GM18858 (cell line): ENCODE measurements at regions not wholly inside any gene's neighbourhood (a gene's known extent, or its start where the extent isn't known, plus 50 kb on each side); places are given as distances from the start of the nearest gene placed in this dataset.
"Not testable (repeated sequence)": the region's sequence is repeated elsewhere in the genome, so short reads cannot be mapped to it uniquely, and the experiment has no call there.

ENCODE experiments used
- ATAC-seq: cut with Tn5 transposase; IDR thresholded peaks from one replicate; pipeline ENCODE4 v1.9.1; 2021; ENCODE audit not compliant: unreplicated experiment

- no peak for ATAC-seq
These were observed 324.8 kb upstream of the INTU start for GRCh38 chr4:127307996-127308395.

GRCh38 chr4:127309369-127310102 lies 323.2 kb upstream of the INTU start:
- no peak for ATAC-seq

DNA sequence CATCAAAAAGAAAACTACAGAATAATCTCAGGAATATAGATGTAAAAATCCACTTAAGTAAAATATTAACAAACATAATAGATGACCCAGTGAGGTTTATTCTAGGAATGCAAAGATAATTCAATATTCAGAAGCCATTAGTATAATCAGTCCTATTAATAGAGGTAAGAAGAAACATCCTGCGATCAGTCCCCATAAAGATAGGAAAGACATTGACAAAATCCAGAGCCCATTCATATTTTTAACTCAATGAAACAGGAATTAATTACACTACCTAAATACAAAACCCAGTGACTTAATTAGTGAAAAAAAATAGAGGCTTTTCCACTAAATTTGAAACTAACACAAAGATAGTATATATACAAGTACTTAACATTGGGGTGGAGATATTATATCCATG lies 321.4 kb upstream of the INTU start:
- ATAC-seq, result no peak

- no peak for ATAC-seq
These were observed 320.8 kb upstream of the INTU start for GRCh38 chr4:127311924-127312323.

GRCh38 chr4:127313767-127314166 lies 319.0 kb upstream of the INTU start:
- ATAC-seq, result no peak

- no peak for ATAC-seq
These were observed 305.3 kb upstream of the INTU start for GRCh38 chr4:127327491-127327890.

GRCh38 chr4:127335073-127335620 lies 297.6 kb upstream of the INTU start:
- ATAC-seq, result no peak

GRCh38 chr4:127335732-127336131 lies 297.0 kb upstream of the INTU start:
- no peak for ATAC-seq

DNA sequence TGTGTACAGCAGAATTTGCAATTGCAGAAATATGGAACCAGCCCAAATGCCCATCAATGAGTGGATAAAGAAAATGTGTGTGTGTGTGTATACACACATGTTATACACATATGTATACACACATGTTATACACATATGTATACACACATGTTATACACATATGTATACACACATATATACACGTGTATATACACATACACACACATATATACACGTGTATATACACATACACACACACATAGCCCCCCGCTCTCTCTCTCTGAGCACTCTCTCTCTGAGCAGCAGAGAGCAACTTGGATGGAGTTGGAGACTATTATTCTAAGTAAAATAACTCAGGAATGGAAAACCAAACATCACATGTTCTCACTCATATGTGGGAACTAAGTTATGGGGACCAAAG lies 289.6 kb upstream of the INTU start:
- not testable (repeated sequence) for ATAC-seq

- ATAC-seq, result no peak
These were observed 288.7 kb upstream of the INTU start for GRCh38 chr4:127344071-127344470.

- no peak for ATAC-seq
These were observed 284.8 kb upstream of the INTU start for GRCh38 chr4:127347936-127348335.

DNA sequence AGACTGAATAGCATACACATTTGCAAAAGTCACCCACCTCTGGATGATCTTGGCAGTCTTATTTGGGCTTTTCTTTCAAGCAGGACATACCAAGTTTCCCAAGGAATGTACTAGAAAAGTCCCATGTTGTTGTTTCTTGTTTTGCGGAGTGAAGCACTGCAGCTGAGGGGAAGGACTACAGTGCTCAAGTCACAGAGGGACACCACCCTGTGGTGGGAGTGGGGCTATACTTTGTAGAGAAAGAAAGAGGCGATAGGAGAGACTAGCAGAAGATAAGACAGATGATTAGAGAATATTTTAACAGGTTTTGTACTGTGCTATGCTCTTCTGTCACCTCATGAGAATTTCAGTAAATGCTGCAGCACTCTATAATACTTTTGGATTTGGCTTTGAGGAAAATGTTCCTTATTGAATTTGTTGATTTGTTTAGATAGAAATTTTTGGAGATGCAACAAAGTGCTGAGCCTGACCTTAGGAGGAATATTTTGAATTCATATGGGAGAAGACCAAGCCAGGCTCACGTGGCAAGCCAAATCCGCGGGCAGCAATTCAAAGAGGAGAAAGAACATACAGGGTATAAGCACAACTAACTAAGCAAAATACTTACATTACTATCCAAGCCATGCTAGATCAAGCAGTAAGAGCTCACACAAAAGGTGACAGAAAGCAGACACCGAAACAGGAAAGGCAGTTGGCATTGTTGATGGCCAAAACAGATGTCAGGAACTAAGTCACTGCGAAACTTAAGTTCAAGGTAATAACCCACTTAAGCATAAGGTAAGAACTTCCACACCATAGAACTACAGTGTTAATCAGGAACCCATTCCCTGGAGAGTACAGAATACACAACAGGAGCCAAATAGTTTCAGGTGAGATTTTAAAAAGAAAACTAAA lies 280.3 kb upstream of the INTU start:
- no peak for ATAC-seq

DNA sequence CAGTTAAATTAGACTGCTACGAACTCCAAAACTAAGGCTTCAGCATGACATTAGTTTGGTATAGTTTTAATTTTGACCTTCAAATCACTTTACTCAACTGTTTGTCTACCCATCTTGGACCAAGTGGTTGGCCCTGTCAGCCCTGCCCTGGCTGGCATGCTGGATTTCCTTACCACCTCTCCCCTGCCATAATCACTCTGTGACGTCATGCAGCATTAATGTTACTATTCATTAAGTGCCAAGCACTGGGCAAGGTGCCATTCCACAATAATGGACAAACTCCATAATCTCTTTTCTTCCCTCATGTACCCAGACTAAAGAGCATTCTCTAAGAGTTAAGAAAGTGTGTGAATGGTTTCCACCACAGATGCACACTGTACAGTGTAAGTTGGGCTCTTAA lies 277.0 kb upstream of the INTU start:
- ATAC-seq, result no peak

- ATAC-seq, result no peak
These were observed 275.0 kb upstream of the INTU start for GRCh38 chr4:127357765-127358164.

GRCh38 chr4:127362686-127363085 lies 270.1 kb upstream of the INTU start:
- ATAC-seq, result no peak

- ATAC-seq, result no peak
These were observed 268.4 kb upstream of the INTU start for GRCh38 chr4:127364397-127364796.

- no peak for ATAC-seq
These were observed 267.8 kb upstream of the INTU start for GRCh38 chr4:127364911-127365310.

- no peak for ATAC-seq
These were observed 262.2 kb upstream of the INTU start for GRCh38 chr4:127370604-127371003.

DNA sequence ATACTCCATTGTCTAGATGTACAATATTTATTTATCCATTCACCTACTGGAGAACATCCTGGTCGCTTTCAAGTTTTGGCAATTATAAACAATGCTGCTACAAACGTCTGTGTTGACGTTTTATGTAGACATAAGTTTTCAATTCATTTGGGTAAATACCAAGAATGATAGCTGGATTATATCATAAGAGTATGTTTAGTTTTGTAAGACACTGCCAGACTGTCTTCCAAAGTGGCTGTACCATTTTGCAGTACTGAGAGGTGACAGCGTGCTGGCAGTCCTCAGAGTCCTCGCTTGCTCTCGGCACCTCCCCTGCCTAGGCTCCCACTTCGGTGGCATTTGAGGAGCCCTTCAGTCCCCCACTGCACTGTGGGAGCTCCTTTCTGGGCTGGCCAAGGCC lies 253.3 kb upstream of the INTU start:
- ATAC-seq, result no peak

DNA sequence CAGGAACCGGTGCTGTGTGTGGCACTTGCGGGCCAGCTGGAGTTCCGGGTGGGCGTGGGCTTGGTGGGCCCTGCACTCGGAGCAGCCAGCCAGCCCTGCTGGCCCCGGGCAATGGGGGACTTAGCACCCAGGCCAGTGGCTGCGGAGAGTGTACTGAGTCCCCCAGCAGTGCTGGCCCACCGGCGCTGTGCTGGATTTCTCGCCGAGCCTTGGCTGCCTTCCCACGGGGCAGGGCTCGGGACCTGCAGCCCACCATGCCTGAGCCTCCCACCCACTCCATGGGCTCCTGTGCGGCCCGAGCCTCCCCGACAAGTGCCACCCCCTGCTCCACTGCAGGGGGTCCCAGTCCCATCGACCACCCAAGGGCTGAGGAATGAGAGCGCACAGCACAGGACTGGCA lies 252.8 kb upstream of the INTU start:
- not testable (repeated sequence) for ATAC-seq

DNA sequence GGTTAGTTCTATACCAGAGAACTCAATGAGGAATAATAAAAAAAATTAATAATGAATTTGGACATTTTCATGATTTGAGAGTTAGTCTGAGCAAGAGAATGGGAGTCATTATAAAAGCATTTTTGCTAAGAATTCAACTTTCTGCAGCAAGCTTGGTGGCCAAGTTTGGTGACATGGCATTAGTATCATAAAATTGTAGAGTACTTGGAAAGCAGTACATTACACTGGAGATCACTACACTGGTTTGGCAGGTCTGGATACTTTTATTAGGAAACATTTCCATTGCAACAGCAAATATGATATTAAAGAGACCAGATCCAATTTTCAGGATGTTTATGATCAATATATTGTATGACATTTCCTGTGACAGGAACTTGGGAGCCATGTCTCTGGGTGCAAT lies 249.1 kb upstream of the INTU start:
- ATAC-seq, result no peak

DNA sequence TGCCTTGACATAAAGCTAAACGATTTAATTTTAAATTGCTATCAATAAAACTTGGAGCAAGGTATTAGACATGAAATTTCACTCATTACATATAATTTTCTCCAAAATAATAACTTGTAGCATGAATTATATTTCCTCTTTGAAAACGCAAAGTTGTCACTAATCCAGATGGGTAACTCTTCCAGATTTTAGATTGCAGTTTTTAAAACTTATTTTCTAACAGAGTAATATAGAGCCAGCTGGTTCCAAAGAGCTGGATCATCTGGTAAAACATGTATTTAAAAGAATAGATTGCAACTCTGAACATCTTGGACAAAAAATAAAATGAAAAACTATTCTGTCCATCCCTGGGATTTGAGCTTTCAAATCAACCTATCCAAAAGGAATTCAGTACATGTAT lies 238.2 kb upstream of the INTU start:
- no peak for ATAC-seq
